GM23338 (cell line): ENCODE measurements at regions not wholly inside any gene's neighbourhood (a gene's known extent, or its start where the extent isn't known, plus 50 kb on each side); places are given as distances from the start of the nearest gene placed in this dataset.

ENCODE experiments used
- ATAC-seq: fragments of 200-7000 bp; cut with Tn5 transposase; 3 replicates; pipeline ENCODE4 v1.9.1; 2020
- DNase-seq: peaks from one replicate; pipeline ENCODE4 v3.0.0-alpha.2; 2015; ENCODE audit warnings: low spot score
- H2AFZ ChIP-seq: fragments of 200-600 bp; sonication (generic); 2 replicates; pipeline ENCODE4 v1.8.0; 2016; ENCODE audit warnings: antibody characterized with exemption, mild to moderate bottlenecking, moderate library complexity
- H3F3A ChIP-seq: fragments of 200-600 bp; sonication (generic); replicated peaks from 2 replicates; pipeline ENCODE4 v1.8.0; 2017; ENCODE audit warnings: antibody characterized with exemption, mixed run types, low read depth
- H3K27ac ChIP-seq: fragments of 200-600 bp; sonication (generic); 2 replicates; pipeline ENCODE4 v1.6.1; 2016; ENCODE audit warnings: low read depth
- H3K27me3 ChIP-seq: fragments of 200-600 bp; sonication (generic); 2 replicates; pipeline ENCODE4 v1.8.0; 2016; ENCODE audit warnings: mild to moderate bottlenecking, mixed run types, moderate library complexity; ENCODE audit not compliant: insufficient read depth
- H3K36me3 ChIP-seq: fragments of 200-600 bp; sonication (generic); 2 replicates; pipeline ENCODE4 v1.8.0; 2016; ENCODE audit warnings: mild to moderate bottlenecking; ENCODE audit not compliant: insufficient read depth
- H3K4me1 ChIP-seq: fragments of 200-600 bp; sonication (generic); 2 replicates; pipeline ENCODE4 v1.8.0; 2016; ENCODE audit warnings: mild to moderate bottlenecking, moderate library complexity; ENCODE audit not compliant: insufficient read depth
- H3K4me2 ChIP-seq: fragments of 200-600 bp; sonication (generic); 2 replicates; pipeline ENCODE4 v1.7.1; 2017; ENCODE audit warnings: mixed run types
- H3K4me3 ChIP-seq: fragments of 200-600 bp; sonication (generic); 2 replicates; pipeline ENCODE4 v1.6.1; 2016; ENCODE audit warnings: mixed run types
- H3K79me2 ChIP-seq: fragments of 200-600 bp; sonication (generic); replicated peaks from 2 replicates; pipeline ENCODE4 v1.8.0; 2017; ENCODE audit warnings: mild to moderate bottlenecking; ENCODE audit not compliant: insufficient read depth
- H3K9me2 ChIP-seq: fragments of 200-600 bp; sonication (generic); 2 replicates; pipeline ENCODE4 v1.8.0; 2017; ENCODE audit not compliant: insufficient read depth
- H4K20me1 ChIP-seq: fragments of 200-600 bp; sonication (generic); replicated peaks from 2 replicates; pipeline ENCODE4 v1.8.0; 2017; ENCODE audit warnings: mild to moderate bottlenecking; ENCODE audit not compliant: insufficient read depth
- H3K27ac Mint-ChIP-seq: 2 replicates; pipeline ENCODE4 v1.8.0; 2020; ENCODE audit warnings: inconsistent platforms, mild to moderate bottlenecking, moderate library complexity, mixed read lengths
- H3K27me3 Mint-ChIP-seq: 3 replicates; pipeline ENCODE4 v1.8.0; 2022; ENCODE audit warnings: low read depth, mild to moderate bottlenecking, moderate library complexity, mixed read lengths, inconsistent platforms; ENCODE audit not compliant: insufficient read depth, poor library complexity
- H3K36me3 Mint-ChIP-seq: 3 replicates; pipeline ENCODE4 v1.8.0; 2021; ENCODE audit warnings: low read depth, mild to moderate bottlenecking, inconsistent platforms, moderate library complexity, mixed read lengths
- H3K4me1 Mint-ChIP-seq: 3 replicates; pipeline ENCODE4 v1.8.0; 2020; ENCODE audit warnings: mild to moderate bottlenecking, inconsistent platforms, mixed read lengths
- H3K4me3 Mint-ChIP-seq: 3 replicates; pipeline ENCODE4 v1.8.0; 2021; ENCODE audit warnings: moderate library complexity, mild to moderate bottlenecking, inconsistent platforms, mixed read lengths
- H3K9me3 Mint-ChIP-seq: 3 replicates; pipeline ENCODE4 v1.8.0; 2020; ENCODE audit warnings: moderate library complexity, mild to moderate bottlenecking, inconsistent platforms, mixed read lengths
- EZH2phosphoT487 ChIP-seq: fragments of 200-600 bp; sonication (generic); IDR thresholded peaks from one replicate; pipeline ENCODE4 v1.8.1; 2018; ENCODE audit warnings: antibody characterized with exemption; ENCODE audit not compliant: unreplicated experiment
- JUNB ChIP-seq: IDR thresholded peaks from one replicate; pipeline ENCODE4 v1.6.1; 2016; ENCODE audit warnings: antibody characterized with exemption; ENCODE audit not compliant: unreplicated experiment
- REST ChIP-seq: IDR thresholded peaks from one replicate; pipeline ENCODE4 v1.6.1; 2018; ENCODE audit warnings: antibody characterized with exemption; ENCODE audit not compliant: unreplicated experiment
- ZNF114 ChIP-seq: fragments of 250-450 bp; sonication (Bioruptor Pico); IDR thresholded peaks from 2 replicates; pipeline ENCODE4 v1.5.0; 2020; ENCODE audit warnings: mild to moderate bottlenecking, moderate library complexity
- ZNF462 ChIP-seq: fragments of 250-450 bp; sonication (Bioruptor Pico); IDR thresholded peaks from 2 replicates; pipeline ENCODE4 v1.5.0; 2020; ENCODE audit warnings: mild to moderate bottlenecking, moderate library complexity

DNA sequence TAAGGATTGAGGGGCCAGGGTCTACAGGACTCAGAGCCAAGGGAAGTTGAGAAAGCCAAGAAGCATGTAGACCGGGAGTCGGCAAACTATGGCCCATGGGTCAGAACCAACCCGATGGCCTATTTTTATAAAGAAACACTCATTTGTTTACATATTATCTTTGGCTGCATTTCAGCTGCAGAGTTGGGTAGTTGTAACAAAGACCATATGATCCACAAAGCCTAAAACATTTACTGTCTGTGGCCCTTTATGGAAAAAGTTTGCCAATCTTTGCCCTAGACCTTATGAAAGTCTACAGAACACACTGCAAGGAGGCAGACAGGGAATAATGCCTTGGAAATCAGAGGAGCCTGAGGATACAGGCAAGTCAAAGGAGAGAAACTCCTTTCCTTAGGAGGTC, 63.2 kb upstream of the MNS1 start:
- H3K9me3 Mint-ChIP-seq = no peaks in the 10 kb centered on the region
- no peaks in the 10 kb centered on the region for H3K27me3 ChIP-seq
- H3K36me3 ChIP-seq = no peaks in the 10 kb centered on the region
- no peak overlapping the region for H3K4me3 ChIP-seq
- H2AFZ ChIP-seq = no peak overlapping the region
- H3F3A ChIP-seq = no peaks in the 10 kb centered on the region
- no peak for TF ChIP-seq REST
- TF ChIP-seq ZNF462 (CRISPR knock-in tag) = no peak
- no peak for TF ChIP-seq ZNF114 (CRISPR knock-in tag)
- TF ChIP-seq EZH2phosphoT487 = no peak
- no peak for TF ChIP-seq JUNB
- H3K27ac ChIP-seq = no peak overlapping the region
- H3K4me2 ChIP-seq = no peak overlapping the region
- H3K4me1 Mint-ChIP-seq = no peaks in the 10 kb centered on the region
- H3K9me2 ChIP-seq = no peaks in the 10 kb centered on the region
- H3K27me3 Mint-ChIP-seq = no peaks in the 10 kb centered on the region
- no peak overlapping the region for H3K27ac Mint-ChIP-seq
- H3K36me3 Mint-ChIP-seq = no peaks in the 10 kb centered on the region
- DNase-seq = no peak
- no peaks in the 10 kb centered on the region for H4K20me1 ChIP-seq
- ATAC-seq = no peak
- H3K79me2 ChIP-seq = no peaks in the 10 kb centered on the region
- no peak overlapping the region for H3K4me3 Mint-ChIP-seq
- H3K4me1 ChIP-seq = no peaks in the 10 kb centered on the region
